GM23338 (cell line): ENCODE measurements at regions not wholly inside any gene's neighbourhood (a gene's known extent, or its start where the extent isn't known, plus 50 kb on each side); places are given as distances from the start of the nearest gene placed in this dataset.

Source experiments
- ATAC-seq: fragments of 200-7000 bp; cut with Tn5 transposase; 3 replicates; pipeline ENCODE4 v1.9.1; 2020
- DNase-seq: peaks from one replicate; pipeline ENCODE4 v3.0.0-alpha.2; 2015; ENCODE audit warnings: low spot score
- H2AFZ ChIP-seq: fragments of 200-600 bp; sonication (generic); 2 replicates; pipeline ENCODE4 v1.8.0; 2016; ENCODE audit warnings: antibody characterized with exemption, mild to moderate bottlenecking, moderate library complexity
- H3F3A ChIP-seq: fragments of 200-600 bp; sonication (generic); replicated peaks from 2 replicates; pipeline ENCODE4 v1.8.0; 2017; ENCODE audit warnings: antibody characterized with exemption, mixed run types, low read depth
- H3K27ac ChIP-seq: fragments of 200-600 bp; sonication (generic); 2 replicates; pipeline ENCODE4 v1.6.1; 2016; ENCODE audit warnings: low read depth
- H3K27me3 ChIP-seq: fragments of 200-600 bp; sonication (generic); 2 replicates; pipeline ENCODE4 v1.8.0; 2016; ENCODE audit warnings: mild to moderate bottlenecking, mixed run types, moderate library complexity; ENCODE audit not compliant: insufficient read depth
- H3K36me3 ChIP-seq: fragments of 200-600 bp; sonication (generic); 2 replicates; pipeline ENCODE4 v1.8.0; 2016; ENCODE audit warnings: mild to moderate bottlenecking; ENCODE audit not compliant: insufficient read depth
- H3K4me1 ChIP-seq: fragments of 200-600 bp; sonication (generic); 2 replicates; pipeline ENCODE4 v1.8.0; 2016; ENCODE audit warnings: mild to moderate bottlenecking, moderate library complexity; ENCODE audit not compliant: insufficient read depth
- H3K4me2 ChIP-seq: fragments of 200-600 bp; sonication (generic); 2 replicates; pipeline ENCODE4 v1.7.1; 2017; ENCODE audit warnings: mixed run types
- H3K4me3 ChIP-seq: fragments of 200-600 bp; sonication (generic); 2 replicates; pipeline ENCODE4 v1.6.1; 2016; ENCODE audit warnings: mixed run types
- H3K79me2 ChIP-seq: fragments of 200-600 bp; sonication (generic); replicated peaks from 2 replicates; pipeline ENCODE4 v1.8.0; 2017; ENCODE audit warnings: mild to moderate bottlenecking; ENCODE audit not compliant: insufficient read depth
- H3K9me2 ChIP-seq: fragments of 200-600 bp; sonication (generic); 2 replicates; pipeline ENCODE4 v1.8.0; 2017; ENCODE audit not compliant: insufficient read depth
- H4K20me1 ChIP-seq: fragments of 200-600 bp; sonication (generic); replicated peaks from 2 replicates; pipeline ENCODE4 v1.8.0; 2017; ENCODE audit warnings: mild to moderate bottlenecking; ENCODE audit not compliant: insufficient read depth
- H3K27ac Mint-ChIP-seq: 2 replicates; pipeline ENCODE4 v1.8.0; 2020; ENCODE audit warnings: inconsistent platforms, mild to moderate bottlenecking, moderate library complexity, mixed read lengths
- H3K27me3 Mint-ChIP-seq: 3 replicates; pipeline ENCODE4 v1.8.0; 2022; ENCODE audit warnings: low read depth, mild to moderate bottlenecking, moderate library complexity, mixed read lengths, inconsistent platforms; ENCODE audit not compliant: insufficient read depth, poor library complexity
- H3K36me3 Mint-ChIP-seq: 3 replicates; pipeline ENCODE4 v1.8.0; 2021; ENCODE audit warnings: low read depth, mild to moderate bottlenecking, inconsistent platforms, moderate library complexity, mixed read lengths
- H3K4me1 Mint-ChIP-seq: 3 replicates; pipeline ENCODE4 v1.8.0; 2020; ENCODE audit warnings: mild to moderate bottlenecking, inconsistent platforms, mixed read lengths
- H3K4me3 Mint-ChIP-seq: 3 replicates; pipeline ENCODE4 v1.8.0; 2021; ENCODE audit warnings: moderate library complexity, mild to moderate bottlenecking, inconsistent platforms, mixed read lengths
- H3K9me3 Mint-ChIP-seq: 3 replicates; pipeline ENCODE4 v1.8.0; 2020; ENCODE audit warnings: moderate library complexity, mild to moderate bottlenecking, inconsistent platforms, mixed read lengths
- CREB1 ChIP-seq: fragments of 250-450 bp; sonication (Bioruptor Pico); IDR thresholded peaks from 2 replicates; pipeline ENCODE4 v1.5.0; 2020; ENCODE audit warnings: low read depth, mild to moderate bottlenecking, moderate library complexity
- CTCF ChIP-seq, 2 experiments: fragments of 200-600 bp in 1 of 2; sonication (generic) in 1 of 2; conservative IDR thresholded peaks; 2 replicates each; pipeline versions ENCODE4 v1.5.1 to v1.6.1; 2016 to 2017; ENCODE audit warnings: antibody characterized with exemption in 2 of 2, low read depth in 2 of 2, mild to moderate bottlenecking in 2 of 2, moderate library complexity in 1 of 2
- ETS1 ChIP-seq: IDR thresholded peaks from 2 replicates; pipeline ENCODE4 v1.6.1; 2016; ENCODE audit warnings: antibody characterized with exemption
- ZNF331 ChIP-seq: fragments of 250-450 bp; sonication (Bioruptor Pico); IDR thresholded peaks from 2 replicates; pipeline ENCODE4 v1.5.0; 2020; ENCODE audit warnings: low read depth, mild to moderate bottlenecking, moderate library complexity
- ZNF462 ChIP-seq: fragments of 250-450 bp; sonication (Bioruptor Pico); IDR thresholded peaks from 2 replicates; pipeline ENCODE4 v1.5.0; 2020; ENCODE audit warnings: mild to moderate bottlenecking, moderate library complexity

- TF ChIP-seq ZNF462 (CRISPR knock-in tag): no peak
These were observed 99.2 kb upstream of the FOXP4 start (continued) for GRCh38 chr6:41446907-41447545.

GRCh38 chr6:41448256-41448655 is 97.9 kb upstream of the FOXP4 start:
- H3K9me3 Mint-ChIP-seq: no peaks in the 10 kb centered on the region; the same call in 2 of the 3 replicates
- DNase-seq (no peak), ATAC-seq (no peak)
- Histone ChIP-seq H3K4me2 (no peak overlapping the region), H3K79me2 (no peaks in the 10 kb centered on the region), H3K4me1 (peaks cover 18% of the 10 kb centered on the region), H3F3A (peaks cover 3% of the 10 kb centered on the region; the same call in 1 of the 2 replicates), H3K9me2 (no peaks in the 10 kb centered on the region), H3K36me3 (no peaks in the 10 kb centered on the region), H3K4me3 (no peak overlapping the region), H3K27ac (no peak overlapping the region), H3K27me3 (peaks cover 32% of the 10 kb centered on the region), H4K20me1 (no peaks in the 10 kb centered on the region), H2AFZ (no peak overlapping the region)
- peaks cover 44% of the 10 kb centered on the region for H3K27me3 Mint-ChIP-seq
- no peaks in the 10 kb centered on the region; the same call in 2 of the 3 replicates for H3K36me3 Mint-ChIP-seq
- H3K4me1 Mint-ChIP-seq: peaks cover 41% of the 10 kb centered on the region
- no peak overlapping the region for H3K4me3 Mint-ChIP-seq
- no peak overlapping the region for H3K27ac Mint-ChIP-seq
- no peak for TF ChIP-seq CREB1 (CRISPR knock-in tag)
- TF ChIP-seq CTCF (conservative IDR thresholded peaks at IDR 0.05; ENCODE audit: low read depth in 2 of 2): no peak
- TF ChIP-seq ZNF331 (CRISPR knock-in tag): no peak
- no peak for TF ChIP-seq ETS1
- no peak for TF ChIP-seq ZNF462 (CRISPR knock-in tag)
